Heart left ventricle (tissue), 13 donors: ENCODE measurements at regions not wholly inside any gene's neighbourhood (a gene's known extent, or its start where the extent isn't known, plus 50 kb on each side); places are given as distances from the start of the nearest gene placed in this dataset.

Experiments
- CTCF ChIP-seq, 12 donors: fragments of 200-600 bp; sonication (generic) in 4 of 12; IDR thresholded peaks; one replicate each; pipeline versions ENCODE4 v1.5.0 to v1.8.0; 2018 to 2022; ENCODE audit warnings: antibody characterized with exemption in 12 of 12, mild to moderate bottlenecking in 5 of 12
- POLR2A ChIP-seq, 2 donors: fragments of 450-650 bp; IDR thresholded peaks; one replicate each; pipeline ENCODE4 v1.6.1; 2017; ENCODE audit warnings: antibody characterized with exemption in 2 of 2, mild to moderate bottlenecking in 2 of 2, moderate library complexity in 2 of 2
- donor health status: ischemic (EF 13 %, LVEDD 7.1; RV severe dilation, severe dysfunction).
- donor health status: DM: no; HTN: yes; CAD: no.
- donor health status: DM: no; HTN: no; CAD: no.
- donor health status: ischemic (EF 25% LVEDD 6.9; RV normal size, moderate dysfunction).
- donor health status: ischemic (EF 25% LVEDD 5.7; RV mildly dilated, moderate dysfunction).
- donor health status: ischemic (EF 35%, LVEDD 5.7; RV mildly dilated, moderate dysfunction).
- donor health status: nonischemic (EF 11% LVEDD 7.7; RV severe dilation, severe dysfunction).
- donor health status: DM: yes; HTN: yes; CAD: no.
- donor health status: PGD.
- donor health status: ischemic (EF 29% LVEDD 5.4; RV normal size, mild dysfunction).
- donor health status: nonischemic (EF 23%, LVEDD 6.1; RV moderate dilation, normal function).

DNA sequence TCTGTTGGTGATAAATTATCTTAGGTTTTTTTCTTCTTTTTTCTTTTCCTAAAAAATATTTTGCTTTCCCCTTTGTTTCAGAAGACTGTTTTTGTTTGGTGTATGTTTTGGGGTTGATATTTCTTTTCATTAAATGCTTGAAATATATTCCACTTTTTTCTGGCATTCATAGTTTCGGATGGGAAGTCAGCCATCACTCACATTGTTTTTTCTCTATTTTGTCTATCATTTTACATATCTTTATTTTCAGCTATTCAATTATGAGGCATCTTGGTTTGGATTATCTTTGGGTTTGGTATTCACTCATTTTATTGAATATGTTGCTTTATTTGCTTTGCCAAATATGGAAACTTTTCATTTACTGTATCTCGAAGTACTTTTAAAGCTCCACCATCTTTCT is 600.5 kb upstream of the EYS start:
- no peak for TF ChIP-seq CTCF (IDR thresholded peaks at IDR 0.05)
- TF ChIP-seq POLR2A (IDR thresholded peaks at IDR 0.05), result no peak
